IPS-NIHi11 (cell line): ENCODE measurements at regions not wholly inside any gene's neighbourhood (a gene's known extent, or its start where the extent isn't known, plus 50 kb on each side); places are given as distances from the start of the nearest gene placed in this dataset.
A peak's percentile ranks its signal among the peaks of the same experiment; 100 is the strongest.

ENCODE experiments used
- DNase-seq: peaks from one replicate; pipeline ENCODE4 v3.0.0; 2012; ENCODE audit warnings: mixed read lengths, low spot score

DNA sequence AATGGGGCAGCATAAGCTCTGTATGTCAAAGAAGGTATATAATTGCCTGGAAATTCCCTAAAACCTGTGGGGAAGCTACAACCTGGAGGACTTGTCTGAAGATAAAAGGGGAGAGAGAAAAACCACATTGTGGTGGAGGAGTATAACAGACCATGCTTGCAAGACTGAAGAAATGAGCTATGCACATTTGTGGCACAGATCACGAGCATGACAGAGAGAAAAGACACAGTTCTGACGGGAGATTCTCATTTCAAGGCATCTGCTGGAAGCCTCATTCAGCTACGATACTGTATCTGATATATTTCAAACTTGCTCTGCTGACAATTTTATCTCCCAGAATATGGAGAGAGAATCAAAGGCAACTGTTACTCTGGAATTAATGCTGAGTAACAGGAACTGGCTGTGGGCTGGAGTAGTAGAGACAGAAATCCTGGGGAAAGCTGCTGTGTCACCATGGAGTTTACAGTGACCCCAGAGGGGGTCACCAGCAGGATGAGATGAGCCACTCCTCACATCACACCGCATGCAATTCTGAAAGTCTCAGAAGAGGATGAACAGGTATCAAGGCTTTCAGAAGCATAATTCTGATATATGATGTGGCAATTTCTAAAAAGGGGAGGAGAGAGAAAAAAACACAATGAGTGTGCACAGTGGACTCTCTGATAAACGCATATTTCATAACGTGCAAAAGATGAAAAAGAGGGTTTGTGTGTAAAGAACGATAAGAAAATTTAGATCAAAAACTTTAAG is 528.8 kb downstream of the IRX1 start:
- no peak for DNase-seq

GRCh38 chr5:4128994-4129393 is 533.4 kb downstream of the IRX1 start:
- no peak for DNase-seq

GRCh38 chr5:4129523-4129922 is 533.9 kb downstream of the IRX1 start:
- no peak for DNase-seq

GRCh38 chr5:4130819-4131218 is 535.2 kb downstream of the IRX1 start:
- no peak for DNase-seq

GRCh38 chr5:4137781-4138180 is 542.1 kb downstream of the IRX1 start:
- no peak for DNase-seq

DNA sequence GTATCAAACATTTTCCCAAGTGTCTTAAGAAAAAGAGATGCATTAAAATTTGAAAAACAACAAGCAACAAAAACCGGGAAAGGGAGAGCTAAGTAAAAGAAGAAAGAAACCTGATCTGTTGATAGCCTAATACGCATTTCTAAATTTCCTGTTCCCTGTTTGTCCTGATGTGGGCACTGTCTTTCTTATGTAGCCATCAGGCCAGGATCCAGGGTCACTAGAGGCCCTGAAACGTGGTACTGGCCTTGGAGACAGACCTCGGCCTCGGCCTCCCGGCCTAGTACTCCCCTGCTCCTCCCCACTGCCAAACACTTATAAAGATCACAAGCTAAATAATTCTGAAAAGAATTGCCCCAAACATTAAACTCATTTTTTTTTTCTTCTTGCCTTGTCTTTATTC is 547.2 kb downstream of the IRX1 start:
- DNase-seq = peak; percentile 23

GRCh38 chr5:4144411-4145007 is 548.9 kb downstream of the IRX1 start:
- DNase-seq = no peak

- no peak for DNase-seq
Observed at GRCh38 chr5:4145511-4145910, 549.9 kb downstream of the IRX1 start.

DNA sequence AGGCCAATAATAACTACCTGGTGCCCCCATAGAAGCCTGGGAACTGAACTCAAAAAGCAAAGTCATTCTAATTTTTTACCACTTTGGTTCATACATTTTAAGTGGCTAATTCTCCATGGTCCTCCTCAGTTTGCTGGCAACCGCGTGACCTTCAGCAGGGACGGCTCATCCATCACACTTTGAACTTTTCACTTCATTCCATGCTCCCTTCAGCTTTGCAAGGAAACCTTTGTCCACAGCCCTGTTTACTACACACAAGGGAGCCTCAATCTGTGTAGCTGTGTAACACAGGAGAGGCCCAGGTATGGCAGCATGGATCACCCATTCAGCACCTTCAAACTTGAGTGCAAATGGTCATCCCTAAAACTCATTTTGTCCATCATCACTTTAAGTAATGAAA is 552.4 kb downstream of the IRX1 start:
- DNase-seq = no peak

DNA sequence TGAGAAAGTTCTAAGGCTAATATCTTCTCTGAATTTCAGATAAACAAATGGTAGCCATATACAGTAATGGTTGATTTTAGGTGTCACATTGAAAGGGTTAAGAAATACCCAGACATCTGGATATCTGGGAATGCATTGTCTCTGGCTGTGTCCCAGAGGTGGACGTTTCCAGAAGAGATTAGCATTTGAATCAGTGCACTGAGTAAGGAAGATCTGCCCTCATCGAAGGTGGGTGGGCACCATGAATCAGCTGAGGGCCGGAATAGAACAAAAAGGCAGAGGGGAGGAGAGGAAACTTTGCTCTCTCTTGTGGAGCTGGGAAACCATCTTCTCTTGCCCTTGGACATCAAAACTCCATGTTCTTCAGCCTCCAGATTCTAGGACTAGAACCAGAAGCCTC is 554.4 kb downstream of the IRX1 start:
- DNase-seq = no peak

GRCh38 chr5:4156153-4156552 is 560.5 kb downstream of the IRX1 start:
- no peak for DNase-seq

DNA sequence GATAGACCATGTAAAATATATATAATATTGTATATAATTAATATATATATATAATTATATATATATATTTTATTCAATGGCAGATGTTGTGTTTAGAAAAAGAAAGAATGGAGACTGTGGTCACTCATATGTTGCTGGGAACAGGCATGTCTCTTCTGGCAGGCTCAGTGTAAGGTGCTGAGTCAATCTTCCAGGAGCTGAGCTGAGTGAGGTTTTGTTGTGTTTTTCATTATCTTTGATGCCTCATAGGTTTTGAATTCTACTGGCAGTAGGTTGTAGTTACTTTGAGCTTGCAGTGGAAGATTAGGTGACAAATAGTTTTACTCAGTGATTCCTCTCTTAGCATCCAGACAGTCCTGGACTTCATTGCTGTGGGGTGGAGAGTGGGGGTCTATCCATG is 561.3 kb downstream of the IRX1 start:
- no peak for DNase-seq

DNA sequence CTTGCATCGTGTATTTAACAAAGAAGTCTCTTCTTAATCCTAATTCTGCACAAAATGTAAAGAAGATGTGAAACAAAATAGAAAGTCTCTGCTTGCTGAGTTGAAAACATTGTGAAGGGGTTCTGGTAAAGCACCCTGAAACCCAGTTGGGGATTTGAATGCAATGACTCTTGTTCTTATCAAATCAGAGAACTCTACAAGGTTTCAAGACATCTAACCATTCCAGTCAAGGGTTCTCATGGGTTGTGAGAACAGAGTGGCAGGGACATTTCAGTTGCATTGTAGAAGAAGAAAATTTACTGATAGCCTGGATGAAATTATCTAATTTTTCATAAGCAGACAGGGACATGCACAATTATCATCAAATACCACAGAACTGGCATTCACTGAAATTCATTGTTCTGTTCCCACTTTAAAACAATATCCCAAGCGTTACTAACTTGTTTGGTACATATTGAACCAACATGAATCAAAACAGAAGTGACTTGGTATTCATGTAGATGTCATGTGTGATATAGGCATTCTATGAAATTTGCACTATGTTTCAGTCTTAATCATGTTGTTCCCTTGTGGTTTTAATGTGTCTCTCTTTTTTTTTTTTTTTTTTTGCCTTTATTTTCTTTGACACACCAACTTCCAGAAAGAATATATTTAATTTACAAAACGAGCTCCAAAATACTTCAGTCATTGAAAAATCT is 563.3 kb downstream of the IRX1 start:
- no peak for DNase-seq

DNA sequence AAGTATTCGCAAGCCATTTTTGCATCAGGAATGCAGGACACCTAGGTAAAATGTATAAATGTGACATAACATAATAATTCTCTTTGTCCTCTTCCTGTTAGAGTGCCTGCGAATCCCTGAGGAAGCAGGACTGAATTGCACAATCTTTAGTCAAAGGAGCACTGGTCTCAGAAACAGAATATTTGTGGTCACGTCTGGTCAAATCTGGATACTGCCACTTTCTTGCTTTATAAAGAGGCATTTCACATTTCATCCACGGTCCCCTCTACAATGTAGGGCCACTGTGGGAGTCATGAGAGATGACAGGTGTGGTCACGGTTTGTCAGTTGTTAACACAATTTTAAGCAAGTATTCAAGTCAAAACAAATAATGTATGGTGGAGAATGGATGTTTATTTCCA is 564.0 kb downstream of the IRX1 start:
- no peak for DNase-seq

- no peak for DNase-seq
Observed at GRCh38 chr5:4164167-4164566, 568.5 kb downstream of the IRX1 start.

DNA sequence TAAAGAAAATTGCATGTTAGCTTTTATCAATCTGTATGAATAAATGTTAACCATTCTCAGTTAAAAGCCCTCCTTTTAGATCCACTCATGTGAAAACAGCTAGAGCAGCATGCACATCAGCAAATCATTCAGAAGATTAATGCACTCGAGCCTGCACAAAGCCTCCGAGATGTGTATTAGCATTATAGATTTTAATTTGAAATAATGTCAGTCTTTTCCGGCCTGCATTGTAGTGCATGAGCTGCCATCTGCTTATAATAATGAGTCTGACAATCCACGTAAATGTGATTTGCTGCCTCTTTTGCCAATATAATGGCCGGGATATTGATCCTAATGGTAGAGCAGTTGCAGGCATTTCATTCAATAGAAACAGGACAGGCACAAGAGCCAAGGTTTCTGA is 585.1 kb downstream of the IRX1 start:
- no peak for DNase-seq

DNA sequence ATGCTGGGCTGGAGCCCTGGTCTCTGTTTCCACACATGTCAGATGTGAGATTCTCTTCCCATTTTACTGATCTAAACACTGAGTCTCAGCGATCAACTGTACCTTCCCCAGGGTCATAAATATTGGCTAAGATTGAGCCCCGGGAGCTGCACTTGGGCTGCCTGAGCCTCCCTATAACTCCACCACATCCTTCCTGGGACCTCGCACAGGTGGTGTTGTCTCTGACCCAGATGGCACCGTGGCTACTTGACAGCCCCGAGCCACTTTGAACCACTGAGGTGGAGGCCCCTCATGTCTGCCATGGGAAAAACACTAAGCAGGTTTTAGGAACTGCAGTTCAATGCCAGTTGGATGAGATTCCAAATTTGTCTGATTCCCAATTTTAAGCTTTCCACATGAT is 586.5 kb downstream of the IRX1 start:
- DNase-seq = no peak

DNA sequence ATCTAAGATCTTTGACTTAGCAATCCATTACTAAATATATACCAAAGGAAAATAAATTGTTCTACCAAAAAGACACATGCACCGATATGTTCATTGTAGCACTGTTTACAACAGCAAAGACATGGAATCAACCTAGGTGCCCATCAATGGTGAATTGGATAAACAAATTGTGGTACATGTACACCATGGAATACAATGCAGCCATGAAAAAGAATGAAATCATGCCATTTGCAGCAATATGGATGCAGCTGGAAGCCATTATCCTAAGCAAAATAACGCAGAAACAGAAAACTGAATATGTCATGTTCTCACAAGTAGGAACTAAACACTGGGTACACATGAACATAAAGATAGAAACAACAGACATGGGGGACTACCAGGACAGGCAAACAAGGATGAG is 589.5 kb downstream of the IRX1 start:
- no peak for DNase-seq

DNA sequence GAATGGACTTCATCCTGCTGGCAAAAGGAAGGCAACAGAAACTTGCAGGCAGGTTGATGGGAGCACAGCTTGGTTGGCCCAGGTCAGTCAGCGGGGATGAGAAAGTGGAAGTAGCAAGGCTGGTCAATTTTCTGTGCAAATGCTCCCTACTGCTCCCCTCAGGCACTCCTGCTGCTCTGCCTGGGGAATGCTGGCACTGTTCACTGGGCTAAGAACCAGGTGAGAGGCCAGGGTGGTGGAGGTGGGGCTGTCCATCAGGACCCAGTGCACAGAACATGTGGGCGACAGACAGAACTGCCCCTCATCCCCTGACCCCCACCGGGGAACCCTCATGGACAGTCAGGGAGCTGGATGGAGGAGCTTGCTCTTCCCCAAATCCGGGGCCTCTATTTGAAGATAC is 593.1 kb downstream of the IRX1 start:
- DNase-seq = no peak

GRCh38 chr5:4189317-4189716 is 593.7 kb downstream of the IRX1 start:
- DNase-seq = no peak

DNA sequence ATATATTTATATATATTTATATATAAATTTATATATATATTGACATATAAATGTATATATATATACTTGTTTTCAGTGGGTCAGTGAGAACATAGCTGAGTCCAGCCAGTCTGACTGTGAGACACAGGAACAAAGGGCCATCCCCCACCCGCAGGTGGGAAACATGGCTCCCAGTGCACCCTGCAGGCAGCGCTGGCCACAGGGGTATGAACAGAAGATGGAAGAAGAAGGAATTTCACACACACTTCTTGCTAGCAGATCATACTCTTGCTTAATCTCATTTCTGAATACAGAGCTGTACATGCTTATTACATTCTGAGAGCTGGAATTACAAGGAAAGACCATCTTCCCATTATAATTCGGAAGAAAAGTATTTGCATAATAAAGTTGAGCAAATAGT is 595.4 kb downstream of the IRX1 start:
- no peak for DNase-seq

DNA sequence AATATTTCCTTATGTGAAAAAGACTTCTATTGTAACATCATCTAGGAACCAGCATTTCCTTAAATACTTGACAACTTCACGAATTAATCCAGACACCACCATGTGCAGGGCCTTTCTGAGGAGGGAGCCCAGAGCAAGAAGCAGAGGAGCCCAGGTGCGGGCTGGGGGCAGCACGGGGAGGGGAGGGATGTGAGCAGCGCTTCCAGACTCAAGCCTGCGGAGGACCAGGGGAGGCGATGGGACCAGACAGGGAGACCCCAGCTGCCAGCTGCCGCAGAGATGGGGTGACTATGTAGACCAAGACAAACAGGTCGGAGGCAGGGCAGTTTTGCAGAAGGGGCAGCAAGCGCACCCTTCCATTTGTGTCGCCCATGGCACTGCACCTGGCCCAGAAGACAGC is 596.1 kb downstream of the IRX1 start:
- no peak for DNase-seq

- no peak for DNase-seq
Observed at GRCh38 chr5:4192111-4192510, 596.5 kb downstream of the IRX1 start.

GRCh38 chr5:4196744-4197143 is 601.1 kb downstream of the IRX1 start:
- peak; percentile 22 for DNase-seq
